Stimulated activated CD8-positive, alpha-beta memory T cell treated with anti-CD3 and anti-CD28 coated beads, Interleukin-15, amount 100 ng/mL, for 48 hours (primary cell): ENCODE measurements at regions not wholly inside any gene's neighbourhood (a gene's known extent, or its start where the extent isn't known, plus 50 kb on each side); places are given as distances from the start of the nearest gene placed in this dataset.

Source experiments
- DNase-seq, 2 donors: peaks; one replicate each; pipeline ENCODE4 v3.0.0-alpha.2; 2020; ENCODE audit warnings: low read depth in 2 of 2

DNA sequence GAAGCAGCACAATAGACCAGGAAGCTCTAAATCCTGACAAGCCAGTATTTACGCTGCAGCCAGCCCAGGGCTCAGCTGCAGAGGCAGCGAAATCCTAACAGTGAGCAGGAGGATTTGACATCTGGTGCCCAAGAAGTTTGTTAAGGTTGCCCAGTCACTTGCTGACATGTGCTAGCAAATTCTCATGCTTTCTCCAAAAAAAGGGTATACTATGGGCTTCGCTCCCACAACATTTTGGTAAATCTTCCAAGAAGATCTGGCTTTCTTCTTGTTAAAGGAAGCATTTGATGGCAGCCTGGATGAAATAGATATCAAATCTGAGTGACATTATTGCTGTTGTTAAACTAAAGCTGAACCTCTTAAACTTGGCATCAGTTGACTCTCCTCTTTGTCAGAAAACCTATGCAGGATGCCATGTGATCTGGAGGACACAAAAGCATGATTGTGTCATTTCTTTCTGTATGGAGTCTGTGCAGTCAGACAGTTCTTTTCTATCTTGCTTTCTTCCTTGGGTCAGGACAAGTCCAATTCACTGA lies 949.7 kb upstream of the RBFOX1 start:
- DNase-seq = no peak

DNA sequence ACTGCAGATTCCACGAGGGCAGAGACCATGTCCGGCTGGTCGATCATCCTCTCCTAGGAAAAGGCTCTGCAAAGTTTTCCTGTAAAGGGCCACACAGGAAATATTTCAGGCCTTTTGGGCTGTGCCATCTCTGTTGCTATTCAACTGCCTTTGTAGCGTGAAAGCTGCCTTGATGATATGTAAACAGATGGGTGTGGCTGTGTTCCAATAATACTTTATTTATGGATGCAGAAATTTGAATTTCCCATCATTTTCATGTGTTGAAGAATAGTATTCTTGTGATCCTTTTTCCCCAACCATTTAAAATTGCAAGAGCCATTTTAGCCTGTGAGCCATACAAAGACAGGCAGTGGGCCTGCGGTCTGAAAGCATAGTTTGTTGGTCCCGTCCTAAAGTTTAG lies 950.7 kb upstream of the RBFOX1 start:
- no peak for DNase-seq

DNA sequence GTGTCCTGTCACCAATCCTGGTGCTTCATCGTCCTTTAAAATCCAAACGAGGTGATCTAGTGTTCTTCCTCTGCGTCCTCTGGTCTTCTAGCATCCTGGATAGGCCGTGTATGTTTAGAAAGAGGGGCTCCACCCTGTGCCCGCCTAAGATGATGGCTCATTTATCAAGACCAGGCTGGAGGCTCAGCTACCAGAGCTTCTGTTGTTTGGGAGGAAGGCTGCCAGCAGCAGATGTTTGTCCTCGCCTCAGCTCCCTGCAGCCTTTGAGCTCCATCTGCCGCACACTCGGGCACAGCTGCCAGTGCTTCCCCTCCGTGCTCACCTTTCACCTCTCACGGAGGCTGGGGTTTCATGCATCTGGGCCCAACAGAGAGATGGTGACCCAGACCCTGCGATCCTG lies 954.7 kb upstream of the RBFOX1 start:
- DNase-seq = no peak

- DNase-seq = no peak
Observed at GRCh38 chr16:6375465-6376075, 957.1 kb upstream of the RBFOX1 start.

DNA sequence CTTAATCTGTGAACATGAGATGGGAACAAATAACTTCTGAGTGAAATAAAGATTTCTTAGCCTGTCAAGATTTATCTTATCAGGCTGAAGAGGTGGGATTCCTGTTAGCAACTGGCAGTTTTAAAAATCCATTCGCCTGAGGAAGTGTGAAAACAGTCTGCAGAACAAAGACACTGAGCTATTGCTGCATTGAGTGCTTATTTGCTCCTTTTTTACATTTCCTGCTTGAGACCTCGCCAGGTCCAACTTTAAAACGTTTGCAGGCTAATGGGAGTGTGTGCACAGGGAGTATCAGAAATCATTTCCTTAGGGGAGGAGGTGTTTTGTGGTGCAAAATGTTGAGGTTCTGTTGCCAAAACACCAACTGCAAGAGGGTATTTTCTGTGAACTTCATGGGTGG lies 957.8 kb upstream of the RBFOX1 start:
- no peak for DNase-seq

GRCh38 chr16:6364846-6365245 lies 967.8 kb upstream of the RBFOX1 start:
- no peak for DNase-seq

DNA sequence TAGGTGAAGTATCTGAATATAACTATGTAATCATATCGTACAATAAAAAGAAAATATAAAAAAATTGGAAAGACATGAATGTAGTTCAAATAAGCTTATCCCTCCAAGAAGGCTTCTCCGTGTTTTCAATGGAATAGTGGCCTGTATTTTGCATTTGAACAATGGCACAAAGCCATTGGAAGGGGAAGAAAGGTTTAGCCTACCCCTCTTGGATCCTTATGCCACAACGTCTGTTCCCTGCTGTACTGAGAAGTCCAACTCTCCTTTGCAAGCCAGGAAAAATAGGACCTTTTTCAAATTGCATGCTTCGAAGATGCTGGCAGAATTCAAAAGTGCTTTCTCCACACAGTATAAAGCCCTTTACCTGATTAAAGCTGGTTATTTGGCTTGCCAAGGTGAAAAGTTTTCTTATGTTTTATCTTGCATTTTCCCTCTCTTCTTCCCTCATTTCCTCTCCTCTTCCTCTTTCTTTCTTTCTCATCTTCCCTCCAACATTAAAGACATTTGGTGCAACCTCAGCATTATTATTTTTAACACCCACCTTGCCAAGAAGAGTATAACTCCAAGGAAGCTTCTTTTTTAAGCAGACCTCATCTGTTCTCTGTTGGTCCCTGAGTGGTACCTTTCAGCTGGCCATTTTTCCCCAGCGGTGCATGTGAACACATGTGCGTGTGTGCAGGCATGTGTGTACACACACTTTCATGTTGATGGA lies 968.6 kb upstream of the RBFOX1 start:
- DNase-seq = no peak

DNA sequence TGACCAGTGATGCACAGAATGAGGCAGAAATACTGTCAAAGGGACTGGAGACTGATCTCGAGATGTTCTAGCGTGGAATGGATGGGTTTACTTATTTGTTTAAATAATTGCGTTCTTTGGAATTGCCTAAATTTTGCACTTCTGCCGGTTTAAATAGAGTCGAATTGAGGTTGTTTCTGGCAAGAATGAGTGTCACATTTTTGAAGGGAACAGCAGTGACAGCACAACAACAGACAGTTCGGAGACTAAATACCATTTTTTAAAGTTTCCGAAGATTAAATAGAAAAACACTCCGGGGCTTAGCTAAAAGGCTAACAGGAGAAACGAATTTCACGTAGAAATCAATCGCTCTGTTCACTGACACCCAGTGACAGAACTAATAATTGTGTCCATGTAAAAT lies 969.2 kb upstream of the RBFOX1 start:
- no peak for DNase-seq

DNA sequence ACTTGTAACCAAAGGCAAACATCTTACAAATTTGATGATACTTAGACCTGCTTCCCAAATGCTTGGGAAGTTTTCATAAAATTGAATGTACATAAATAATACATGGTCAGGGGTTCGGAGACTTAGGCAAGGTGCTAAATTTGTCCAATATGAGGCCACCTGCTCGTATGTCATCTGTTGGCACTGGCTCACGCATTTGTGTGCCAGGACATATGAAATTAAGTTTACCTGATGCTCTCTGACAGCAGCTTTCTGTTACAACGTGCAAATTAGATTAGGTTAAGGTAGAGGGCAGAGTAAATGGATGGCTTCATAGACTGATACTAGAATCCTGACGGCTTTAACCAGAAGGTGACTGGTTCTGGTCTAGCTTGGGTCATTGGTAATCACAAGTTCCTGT lies 970.3 kb upstream of the RBFOX1 start:
- no peak for DNase-seq

GRCh38 chr16:6360641-6361040 lies 972.0 kb upstream of the RBFOX1 start:
- DNase-seq = no peak

DNA sequence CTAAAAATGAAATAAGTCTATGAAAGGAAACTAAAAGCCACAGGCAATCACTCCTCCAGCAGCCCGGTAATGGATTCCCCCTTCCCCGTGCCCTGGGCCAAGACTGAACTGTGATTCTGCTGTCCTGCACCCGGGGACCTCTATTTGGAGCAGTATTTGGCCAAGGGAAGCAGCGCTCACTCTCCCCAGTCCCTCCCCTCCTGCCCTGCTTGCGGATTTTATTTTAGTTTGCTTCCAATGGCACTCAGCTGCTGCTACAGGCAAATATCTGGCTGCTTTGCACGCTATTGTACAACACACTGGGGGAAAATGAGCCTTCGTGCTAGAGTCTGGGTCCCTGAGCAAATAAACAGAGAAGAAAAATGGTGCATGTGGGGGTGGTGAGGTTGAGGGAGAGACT lies 975.7 kb upstream of the RBFOX1 start:
- no peak for DNase-seq

- DNase-seq = no peak
Observed at GRCh38 chr16:6349725-6350124, 982.9 kb upstream of the RBFOX1 start.

DNA sequence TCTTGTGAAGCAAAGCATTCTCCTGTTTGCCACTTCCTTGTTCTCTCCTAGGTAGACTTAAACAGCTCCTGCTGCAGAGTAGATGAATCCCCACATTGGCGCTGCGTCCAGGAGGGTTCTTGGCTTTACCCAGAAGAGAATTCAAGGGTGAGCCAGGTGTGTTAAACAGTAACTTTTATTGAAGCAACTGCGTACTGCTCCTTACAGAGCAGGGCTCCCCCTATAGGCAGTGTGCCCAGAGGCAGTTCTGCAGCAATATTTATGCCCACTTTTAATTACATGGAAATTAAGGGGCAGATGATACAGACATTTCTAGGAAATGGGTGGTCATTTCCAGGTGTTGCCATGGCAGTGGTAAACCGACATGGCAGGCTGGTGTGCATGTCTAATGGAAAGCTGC lies 987.6 kb upstream of the RBFOX1 start:
- no peak for DNase-seq

- DNase-seq = no peak
Observed at GRCh38 chr16:6343157-6343556, 989.5 kb upstream of the RBFOX1 start.

- DNase-seq = no peak
Observed at GRCh38 chr16:6341981-6342380, 990.7 kb upstream of the RBFOX1 start.

DNA sequence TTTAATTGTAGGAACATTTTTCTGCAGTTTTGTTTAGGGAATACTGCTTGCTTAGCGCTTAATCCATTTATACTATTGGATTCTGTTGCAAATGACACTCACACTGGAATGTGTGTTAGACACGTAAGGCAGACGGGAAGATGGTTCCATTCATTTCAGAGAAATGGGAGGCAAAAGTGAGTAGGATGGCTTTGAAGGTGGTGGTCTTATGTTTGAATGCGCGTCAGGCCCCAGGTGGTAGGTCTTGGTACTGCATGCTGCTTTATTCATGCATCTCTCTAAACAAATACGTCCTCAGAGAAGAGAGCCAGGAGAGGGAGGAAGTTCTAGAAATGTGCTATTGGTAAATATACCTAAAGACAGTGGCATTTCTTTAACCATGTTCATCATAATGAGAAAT lies 997.6 kb upstream of the RBFOX1 start:
- DNase-seq = no peak

DNA sequence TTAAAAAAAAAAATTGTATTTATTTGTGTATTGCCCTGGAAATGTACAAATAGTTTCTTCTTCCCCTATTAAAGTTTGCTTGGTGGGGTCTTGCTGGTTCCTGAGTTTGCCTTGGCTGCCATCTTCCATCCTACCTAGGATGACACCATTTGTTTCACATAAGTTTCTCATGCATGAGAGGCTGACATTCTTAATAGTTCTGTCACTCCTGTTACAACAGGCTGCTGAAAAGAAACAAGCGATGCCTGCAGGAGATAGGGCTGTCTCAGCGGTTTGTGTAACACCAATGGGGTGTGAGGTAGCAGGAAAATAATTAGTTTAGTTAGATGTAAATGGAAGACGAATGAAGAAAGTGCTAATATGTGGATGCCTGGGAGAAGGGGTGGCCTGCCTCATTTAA lies 1000.9 kb upstream of the RBFOX1 start:
- no peak for DNase-seq

DNA sequence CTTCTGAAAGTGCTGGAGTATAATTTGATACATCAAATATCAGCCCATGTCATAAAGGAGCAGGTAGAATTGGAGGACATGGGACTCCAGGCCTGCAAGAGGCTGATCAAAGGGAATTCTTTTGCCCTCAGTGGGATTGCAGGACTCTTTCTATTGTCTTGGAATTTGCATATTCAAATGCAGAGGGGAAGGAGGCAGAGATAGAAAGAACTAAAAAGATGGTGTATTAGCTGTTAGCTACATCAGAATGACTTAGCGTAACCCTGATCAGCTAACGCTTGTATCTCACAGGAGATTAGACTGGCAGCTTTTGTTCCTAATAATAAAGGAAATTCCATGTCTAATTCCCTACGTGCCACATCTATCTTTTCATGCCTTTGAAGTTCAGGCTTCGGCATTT lies 1014.7 kb upstream of the RBFOX1 start:
- DNase-seq = no peak

- no peak for DNase-seq
Observed at GRCh38 chr16:6309271-6309670, 1023.4 kb upstream of the RBFOX1 start.

DNA sequence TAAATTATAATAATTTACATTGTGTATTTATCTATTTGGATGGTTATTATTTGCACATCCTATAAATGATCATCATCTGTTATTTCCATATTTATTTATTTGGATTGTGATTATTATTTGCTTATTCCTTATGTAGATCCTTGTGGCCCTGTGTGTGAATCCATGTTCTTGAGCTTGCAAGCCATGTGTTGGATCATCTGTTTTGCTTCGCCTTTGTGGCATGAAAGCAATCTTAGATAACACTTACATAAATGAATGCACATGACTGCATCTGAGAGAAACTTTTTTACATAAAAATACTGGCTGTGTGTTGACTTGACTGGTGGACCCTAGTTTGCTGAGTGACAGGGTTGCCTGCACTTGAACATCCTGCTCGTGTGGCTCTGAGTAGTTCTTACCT lies 1024.5 kb upstream of the RBFOX1 start:
- DNase-seq = no peak

GRCh38 chr16:6300523-6300922 lies 1032.1 kb upstream of the RBFOX1 start:
- no peak for DNase-seq

- no peak for DNase-seq
Observed at GRCh38 chr16:6297666-6298410, 1034.8 kb upstream of the RBFOX1 start.

GRCh38 chr16:6286176-6286575 lies 1046.5 kb upstream of the RBFOX1 start:
- no peak for DNase-seq
